ENCODE measurements at regions not wholly inside any gene's neighbourhood (a gene's known extent, or its start where the extent isn't known, plus 50 kb on each side); places are given as distances from the start of the nearest gene placed in this dataset.
"Not testable (repeated sequence)": the region's sequence is repeated elsewhere in the genome, so short reads cannot be mapped to it uniquely, and the experiment has no call there.

- intact Hi-C loops (cut with DNase I): no loop called here
- Histone ChIP-seq H3K4me3 (no peak overlapping the region), H3K4me1 (no peaks in the 10 kb centered on the region), H3K36me3 (no peaks in the 10 kb centered on the region), H3K9me3 (no peaks in the 10 kb centered on the region), H3K27me3 (no peaks in the 10 kb centered on the region), H3K27ac (no peak overlapping the region)
- 36 to 42% methylated on average over 4 of the region's 4 CpGs for WGBS, 2 donors
- DNase-seq (no peak), ATAC-seq (no peak)
- no peak for TF ChIP-seq CTCF (IDR thresholded peaks at IDR 0.05)
Measured at GRCh38 chr4:34422472-34423175, 1821.7 kb downstream of the ARAP2 start.

- H3K27me3 ChIP-seq: no peaks in the 10 kb centered on the region
- no peaks in the 10 kb centered on the region for H3K36me3 ChIP-seq
- intact Hi-C loops (cut with DNase I): no loop called here
- H3K4me3 ChIP-seq: no peak overlapping the region
- H3K9me3 ChIP-seq: peaks cover 0 to 4% (median 0%) of the 10 kb centered on the region in 11 donors
- DNase-seq (no peak), ATAC-seq (no peak)
- 73 to 84% methylated on average over 5 of the region's 5 CpGs for WGBS, 2 donors
- H3K4me1 ChIP-seq: no peaks in the 10 kb centered on the region
- H3K27ac ChIP-seq: no peak overlapping the region
- TF ChIP-seq CTCF (IDR thresholded peaks at IDR 0.05): no peak
Measured at GRCh38 chr4:34432706-34433105, 1811.6 kb downstream of the ARAP2 start.

- H3K9me3 ChIP-seq; intact Hi-C loops (cut with DNase I); H3K4me3 ChIP-seq; H3K4me1 ChIP-seq; H3K27me3 ChIP-seq; DNase-seq; H3K36me3 ChIP-seq; ATAC-seq; H3K27ac ChIP-seq: not testable (repeated sequence)
- WGBS, 2 donors: 68 to 82% methylated on average over 5 of the region's 5 CpGs
Measured at GRCh38 chr4:34434377-34434776, 1809.9 kb downstream of the ARAP2 start.

GRCh38 chr4:34464196-34464595 lies 1780.1 kb downstream of the ARAP2 start:
- Histone ChIP-seq H3K36me3 (no peaks in the 10 kb centered on the region), H3K27me3 (no peaks in the 10 kb centered on the region), H3K27ac (no peak overlapping the region), H3K9me3 (peaks cover 0 to 19% (median 0%) of the 10 kb centered on the region in 11 donors), H3K4me1 (no peaks in the 10 kb centered on the region), H3K4me3 (no peak overlapping the region)
- DNase-seq (no peak), ATAC-seq (no peak)
- WGBS, 2 donors: 65 to 69% methylated on average over 2 of the region's 2 CpGs
- TF ChIP-seq CTCF (IDR thresholded peaks at IDR 0.05): no peak
- intact Hi-C loops (cut with DNase I): no loop called here

GRCh38 chr4:34466411-34466810 lies 1777.9 kb downstream of the ARAP2 start:
- Histone ChIP-seq H3K27me3 (no peaks in the 10 kb centered on the region), H3K27ac (no peak overlapping the region), H3K4me1 (no peaks in the 10 kb centered on the region), H3K36me3 (no peaks in the 10 kb centered on the region), H3K4me3 (no peak overlapping the region), H3K9me3 (peaks cover 0 to 25% (median 0%) of the 10 kb centered on the region in 11 donors)
- 20 to 42% methylated on average over 1 of the region's 1 CpG for WGBS, 2 donors
- DNase-seq (no peak), ATAC-seq (no peak)
- no peak for TF ChIP-seq CTCF (IDR thresholded peaks at IDR 0.05)
- intact Hi-C loops (cut with DNase I): no loop called here
